Stimulated activated naive CD4-positive, alpha-beta T cell (primary cell): ENCODE measurements at regions not wholly inside any gene's neighbourhood (a gene's known extent, or its start where the extent isn't known, plus 50 kb on each side); places are given as distances from the start of the nearest gene placed in this dataset.
A peak's percentile ranks its signal among the peaks of the same experiment; 100 is the strongest.

Source experiments
- DNase-seq, 6 experiments: peaks; one replicate each; lab custom pipeline; 2025; lab: John Stamatoyannopoulos, UW

- no peak for DNase-seq
These were observed 192.4 kb upstream of the IGF1R start for GRCh38 chr15:98455904-98456303.

- DNase-seq, result no peak
These were observed 171.8 kb upstream of the IGF1R start for GRCh38 chr15:98476559-98476958.

- DNase-seq, result no peak
These were observed 167.5 kb upstream of the IGF1R start for GRCh38 chr15:98480844-98481243.

- DNase-seq, result no peak
These were observed 164.7 kb upstream of the IGF1R start for GRCh38 chr15:98483575-98484130.

GRCh38 chr15:98484914-98485313, 163.4 kb upstream of the IGF1R start:
- DNase-seq, result no peak

GRCh38 chr15:98485451-98485850, 162.9 kb upstream of the IGF1R start:
- DNase-seq, result no peak

- DNase-seq, result no peak
These were observed 154.3 kb upstream of the IGF1R start for GRCh38 chr15:98493966-98494511.

- no peak for DNase-seq
These were observed 147.1 kb upstream of the IGF1R start for GRCh38 chr15:98501192-98501591.

GRCh38 chr15:98501632-98502031, 146.7 kb upstream of the IGF1R start:
- DNase-seq, result no peak

GRCh38 chr15:98503970-98504369, 144.4 kb upstream of the IGF1R start:
- DNase-seq, result no peak

- DNase-seq, result no peak
These were observed 143.3 kb upstream of the IGF1R start for GRCh38 chr15:98504998-98505397.

- no peak for DNase-seq
These were observed 142.7 kb upstream of the IGF1R start for GRCh38 chr15:98505611-98506031.

GRCh38 chr15:98506172-98506571, 142.2 kb upstream of the IGF1R start:
- DNase-seq, result no peak

- DNase-seq, result no peak
These were observed 141.6 kb upstream of the IGF1R start for GRCh38 chr15:98506711-98507110.

GRCh38 chr15:98513428-98513986, 134.8 kb upstream of the IGF1R start:
- DNase-seq, result no peak

- DNase-seq, result no peak
These were observed 134.2 kb upstream of the IGF1R start for GRCh38 chr15:98514034-98514622.

GRCh38 chr15:98518823-98519561, 129.3 kb upstream of the IGF1R start:
- DNase-seq, result peak; percentile 9 to 76 (median 41)

GRCh38 chr15:98519767-98520550, 128.4 kb upstream of the IGF1R start:
- DNase-seq, result no peak

GRCh38 chr15:98522127-98522526, 126.2 kb upstream of the IGF1R start:
- no peak for DNase-seq

GRCh38 chr15:98523912-98524662, 124.3 kb upstream of the IGF1R start:
- DNase-seq, result no peak
